ENCODE measurements at regions not wholly inside any gene's neighbourhood (a gene's known extent, or its start where the extent isn't known, plus 50 kb on each side); places are given as distances from the start of the nearest gene placed in this dataset.
"Not testable (repeated sequence)": the region's sequence is repeated elsewhere in the genome, so short reads cannot be mapped to it uniquely, and the experiment has no call there.

- TF ChIP-seq ZNF488 (tag by site-specific recombination; IDR thresholded peaks at IDR 0.05); ZNF248 (tag by site-specific recombination; IDR thresholded peaks at IDR 0.05); ZNF274 (IDR thresholded peaks at IDR 0.05; ENCODE audit: low read length); ZNF274 (tag by site-specific recombination; IDR thresholded peaks at IDR 0.05; ENCODE audit: borderline replicate concordance): not testable (repeated sequence)
These were observed 193.9 kb downstream of the USP22 start for GRCh38 chr17:20848869-20849443.

Measured in HEK293 (cell line).